ENCODE measurements at regions not wholly inside any gene's neighbourhood (a gene's known extent, or its start where the extent isn't known, plus 50 kb on each side); places are given as distances from the start of the nearest gene placed in this dataset.

DNA sequence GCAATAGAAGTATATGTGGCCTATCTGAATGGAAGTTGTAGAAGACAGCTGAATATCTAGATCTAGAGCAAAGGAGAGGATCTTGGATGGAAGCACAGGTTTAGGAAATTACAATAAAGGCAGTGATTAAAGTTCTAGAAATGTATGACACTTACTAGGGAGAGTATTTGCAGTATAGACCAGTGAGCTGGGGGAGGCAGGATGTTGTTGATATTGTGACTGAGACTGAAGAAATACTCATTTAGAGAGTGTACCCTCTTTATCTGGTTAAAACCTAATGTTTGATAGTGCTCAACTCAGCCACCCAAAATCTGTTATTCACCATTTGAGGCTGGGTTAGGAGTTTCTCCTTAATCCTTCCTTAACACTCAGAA lies 439.5 kb downstream of the GRXCR1 start:
- H3K36me3 ChIP-seq (ENCODE audit: low read depth) = no peaks in the 10 kb centered on the region
- no peaks in the 10 kb centered on the region for H3K27me3 ChIP-seq (ENCODE audit: insufficient read depth, poor library complexity, severe bottlenecking)
- H3K4me3 ChIP-seq (ENCODE audit: severe bottlenecking) = no peak overlapping the region
- peak; percentile 40 for ATAC-seq (ENCODE audit: low read depth)
- DNase-seq (ENCODE audit: low spot score) = no peak
- no peak for TF ChIP-seq CTCF (IDR thresholded peaks at IDR 0.05; ENCODE audit: poor library complexity, severe bottlenecking)
- H3K4me1 ChIP-seq (ENCODE audit: insufficient read depth, poor library complexity, severe bottlenecking) = peaks cover 35% of the 10 kb centered on the region
- H3K9me3 ChIP-seq (ENCODE audit: severe bottlenecking) = no peaks in the 10 kb centered on the region
- peak overlapping the region; percentile 89 for H3K27ac ChIP-seq (ENCODE audit: poor library complexity, severe bottlenecking)

GRCh38 chr4:43337707-43338106 lies 445.2 kb downstream of the GRXCR1 start:
- Histone ChIP-seq H3K9me3 (ENCODE audit: severe bottlenecking) (no peaks in the 10 kb centered on the region), H3K27ac (ENCODE audit: poor library complexity, severe bottlenecking) (peak overlapping the region; percentile 86), H3K4me1 (ENCODE audit: insufficient read depth, poor library complexity, severe bottlenecking) (peaks cover 43% of the 10 kb centered on the region), H3K27me3 (ENCODE audit: insufficient read depth, poor library complexity, severe bottlenecking) (no peaks in the 10 kb centered on the region), H3K36me3 (ENCODE audit: low read depth) (no peaks in the 10 kb centered on the region), H3K4me3 (ENCODE audit: severe bottlenecking) (no peak overlapping the region)
- TF ChIP-seq CTCF (IDR thresholded peaks at IDR 0.05; ENCODE audit: poor library complexity, severe bottlenecking) = no peak
- peak; percentile 81 for ATAC-seq (ENCODE audit: low read depth)
- DNase-seq (ENCODE audit: low spot score) = no peak

DNA sequence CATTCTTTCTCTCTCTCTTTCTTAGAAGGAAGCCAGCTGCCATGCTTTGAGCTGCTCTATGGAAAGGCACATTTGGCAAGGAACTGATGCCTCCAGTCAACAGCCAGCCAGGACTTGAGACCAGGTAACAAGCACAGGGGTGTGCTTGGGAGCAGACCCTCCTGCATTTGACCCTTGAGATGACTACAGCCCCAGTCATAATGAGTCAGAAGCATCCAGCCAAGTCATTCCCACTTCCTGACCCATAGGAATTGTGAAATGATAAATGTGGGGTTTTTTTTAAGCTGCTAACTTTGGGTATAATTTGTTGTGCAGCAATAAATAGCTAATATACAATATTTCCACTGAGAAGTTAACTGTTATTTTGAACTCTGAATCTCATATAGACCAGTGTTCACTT lies 446.9 kb downstream of the GRXCR1 start:
- ATAC-seq (ENCODE audit: low read depth) = peak; percentile 95
- no peaks in the 10 kb centered on the region for H3K27me3 ChIP-seq (ENCODE audit: insufficient read depth, poor library complexity, severe bottlenecking)
- peak; percentile 72 for DNase-seq (ENCODE audit: low spot score)
- H3K4me3 ChIP-seq (ENCODE audit: severe bottlenecking) = no peak overlapping the region
- H3K4me1 ChIP-seq (ENCODE audit: insufficient read depth, poor library complexity, severe bottlenecking) = peaks cover 43% of the 10 kb centered on the region
- H3K9me3 ChIP-seq (ENCODE audit: severe bottlenecking) = no peaks in the 10 kb centered on the region
- TF ChIP-seq CTCF (IDR thresholded peaks at IDR 0.05; ENCODE audit: poor library complexity, severe bottlenecking) = no peak
- H3K27ac ChIP-seq (ENCODE audit: poor library complexity, severe bottlenecking) = peak overlapping the region; percentile 86
- no peaks in the 10 kb centered on the region for H3K36me3 ChIP-seq (ENCODE audit: low read depth)

DNA sequence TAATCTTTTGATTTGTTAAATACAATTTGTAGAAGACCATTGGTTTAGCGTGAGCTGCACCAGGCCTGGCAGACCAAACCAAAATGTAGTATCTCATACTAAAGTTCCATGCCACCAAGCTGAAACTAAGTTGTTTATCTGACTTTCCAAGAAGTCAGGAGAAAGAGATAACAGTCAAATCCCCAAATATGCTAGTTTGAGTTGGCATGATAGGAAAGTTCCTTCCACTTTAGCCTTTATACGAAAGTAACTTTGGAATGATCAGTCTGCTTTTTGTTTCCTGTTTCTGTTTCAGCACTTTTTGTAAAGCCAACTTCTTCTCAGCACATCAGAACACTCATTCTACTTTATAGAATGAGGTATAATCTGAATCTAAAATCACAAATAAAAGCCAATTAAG lies 449.2 kb downstream of the GRXCR1 start:
- H3K4me1 ChIP-seq (ENCODE audit: insufficient read depth, poor library complexity, severe bottlenecking) = peaks cover 52% of the 10 kb centered on the region
- H3K27me3 ChIP-seq (ENCODE audit: insufficient read depth, poor library complexity, severe bottlenecking) = no peaks in the 10 kb centered on the region
- H3K27ac ChIP-seq (ENCODE audit: poor library complexity, severe bottlenecking) = peak overlapping the region; percentile 11
- H3K4me3 ChIP-seq (ENCODE audit: severe bottlenecking) = no peak overlapping the region
- TF ChIP-seq CTCF (IDR thresholded peaks at IDR 0.05; ENCODE audit: poor library complexity, severe bottlenecking) = no peak
- no peaks in the 10 kb centered on the region for H3K36me3 ChIP-seq (ENCODE audit: low read depth)
- H3K9me3 ChIP-seq (ENCODE audit: severe bottlenecking) = no peaks in the 10 kb centered on the region
- DNase-seq (ENCODE audit: low spot score) (no peak), ATAC-seq (ENCODE audit: low read depth) (no peak)

DNA sequence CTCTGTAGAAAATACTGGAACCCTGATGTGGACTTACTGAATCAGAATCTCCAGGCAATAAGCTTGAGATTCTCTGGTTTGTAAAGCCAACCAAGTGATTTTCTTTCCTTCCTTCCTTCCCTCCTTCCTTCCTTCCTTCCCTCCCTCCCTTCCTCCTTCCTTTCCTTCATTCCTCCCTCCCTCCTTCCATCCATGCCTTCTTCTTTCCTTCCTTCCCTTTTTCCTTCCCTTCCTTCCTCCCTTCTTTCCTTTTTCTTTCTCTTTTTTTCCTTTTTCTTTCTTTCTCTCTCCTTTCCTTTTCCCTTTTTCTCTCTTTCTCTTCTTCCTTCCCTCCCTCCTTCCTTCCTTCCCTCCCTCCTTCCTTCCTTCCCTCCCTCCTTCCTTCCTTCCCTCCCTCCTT lies 450.8 kb downstream of the GRXCR1 start:
- peaks cover 41% of the 10 kb centered on the region for H3K4me1 ChIP-seq (ENCODE audit: insufficient read depth, poor library complexity, severe bottlenecking)
- no peak for ATAC-seq (ENCODE audit: low read depth)
- no peaks in the 10 kb centered on the region for H3K36me3 ChIP-seq (ENCODE audit: low read depth)
- no peak overlapping the region for H3K4me3 ChIP-seq (ENCODE audit: severe bottlenecking)
- no peak for TF ChIP-seq CTCF (IDR thresholded peaks at IDR 0.05; ENCODE audit: poor library complexity, severe bottlenecking)
- no peaks in the 10 kb centered on the region for H3K27me3 ChIP-seq (ENCODE audit: insufficient read depth, poor library complexity, severe bottlenecking)
- no peaks in the 10 kb centered on the region for H3K9me3 ChIP-seq (ENCODE audit: severe bottlenecking)
- DNase-seq (ENCODE audit: low spot score) = no peak
- H3K27ac ChIP-seq (ENCODE audit: poor library complexity, severe bottlenecking) = no peak overlapping the region
